ENCODE measurements at regions not wholly inside any gene's neighbourhood (a gene's known extent, or its start where the extent isn't known, plus 50 kb on each side); places are given as distances from the start of the nearest gene placed in this dataset.

DNA sequence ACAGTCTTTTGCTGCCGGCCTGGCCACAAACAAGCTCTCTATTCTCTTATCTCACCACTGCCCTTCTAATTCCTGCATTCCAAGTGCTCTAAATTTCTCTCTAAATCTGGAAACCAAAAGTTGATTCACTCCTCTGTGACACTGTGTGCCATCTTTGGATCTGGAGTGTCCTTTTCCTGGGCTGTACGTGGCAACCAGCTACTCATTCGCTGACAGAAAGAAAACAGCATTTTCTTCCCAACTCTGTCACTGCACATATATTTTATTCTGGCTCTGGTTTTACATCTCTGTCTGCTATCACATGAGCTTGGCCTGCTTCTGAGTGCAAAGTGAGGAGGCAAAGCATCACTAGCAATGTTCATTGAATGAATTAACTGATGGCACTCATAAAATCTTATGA, 397.2 kb upstream of the MAP3K7 start:
- Histone ChIP-seq H3K27ac (ENCODE audit: low read depth in 1 of 2, low read length in 2 of 2) (no peak overlapping the region), H3K9ac (ENCODE audit: low read depth in 1 of 2, low read length in 2 of 2) (no peak overlapping the region), H3K4me1 (ENCODE audit: control insufficient read depth in 4 of 4, insufficient read depth in 4 of 4, low read length in 3 of 4) (no peaks in the 10 kb centered on the region), H3K36me3 (ENCODE audit: control insufficient read depth in 4 of 4, insufficient read depth in 3 of 4, low read depth in 1 of 4, low read length in 3 of 4) (no peaks in the 10 kb centered on the region), H3K27me3 (ENCODE audit: control insufficient read depth in 4 of 4, insufficient read depth in 4 of 4, low read length in 3 of 4) (no peaks in the 10 kb centered on the region), H3K4me3 (ENCODE audit: low read depth in 1 of 3, low read length in 3 of 3) (no peak overlapping the region), H3K9me3 (ENCODE audit: control insufficient read depth in 4 of 4, low read length in 3 of 4) (no peaks in the 10 kb centered on the region)
- WGBS, result 58% methylated on average over 3 of the region's 3 CpGs
- TF ChIP-seq GABPA (IDR thresholded peaks at IDR 0.05 in 1 of 2, conservative IDR thresholded peaks at IDR 0.05 in 1 of 2) (no peak), RXRA (IDR thresholded peaks at IDR 0.05) (no peak), NR2F2 (IDR thresholded peaks at IDR 0.05) (no peak), RAD21 (IDR thresholded peaks at IDR 0.05) (no peak), TAF1 (conservative IDR thresholded peaks at IDR 0.05) (no peak)
- no peak for DNase-seq (ENCODE audit: low spot score)

DNA sequence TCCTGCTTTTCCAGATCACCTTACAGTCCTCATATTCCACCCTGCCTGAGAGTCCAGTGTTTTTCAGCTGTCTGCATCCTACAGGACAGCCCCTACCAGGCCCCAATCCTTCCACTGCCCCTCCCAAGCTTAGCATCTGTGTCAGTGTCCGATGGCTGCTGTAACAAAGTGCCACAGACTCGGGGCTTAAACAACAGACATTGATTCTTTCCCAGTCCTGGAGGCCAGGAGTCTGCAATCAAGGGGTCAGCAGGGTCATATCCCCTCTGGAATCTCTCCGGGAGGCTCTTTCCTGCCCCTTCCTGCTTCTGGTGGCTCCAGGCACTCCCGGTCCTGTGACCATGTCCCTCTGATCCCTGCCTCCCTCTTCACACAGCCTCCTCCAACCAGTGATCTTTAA, 396.6 kb upstream of the MAP3K7 start:
- DNase-seq (ENCODE audit: low spot score), result no peak
- 28% methylated on average over 4 of the region's 4 CpGs for WGBS
- H3K9me3 ChIP-seq (ENCODE audit: control insufficient read depth in 4 of 4, low read length in 3 of 4), result no peaks in the 10 kb centered on the region
- H3K9ac ChIP-seq (ENCODE audit: low read depth in 1 of 2, low read length in 2 of 2), result no peak overlapping the region
- H3K4me3 ChIP-seq (ENCODE audit: low read depth in 1 of 3, low read length in 3 of 3), result no peak overlapping the region
- H3K36me3 ChIP-seq (ENCODE audit: control insufficient read depth in 4 of 4, insufficient read depth in 3 of 4, low read depth in 1 of 4, low read length in 3 of 4), result no peaks in the 10 kb centered on the region
- H3K27me3 ChIP-seq (ENCODE audit: control insufficient read depth in 4 of 4, insufficient read depth in 4 of 4, low read length in 3 of 4), result no peaks in the 10 kb centered on the region
- H3K27ac ChIP-seq (ENCODE audit: low read depth in 1 of 2, low read length in 2 of 2), result no peak overlapping the region
- no peaks in the 10 kb centered on the region for H3K4me1 ChIP-seq (ENCODE audit: control insufficient read depth in 4 of 4, insufficient read depth in 4 of 4, low read length in 3 of 4)
- TF ChIP-seq NR2F2 (IDR thresholded peaks at IDR 0.05) (no peak), FOXA2 (IDR thresholded peaks at IDR 0.05) (no peak), TAF1 (conservative IDR thresholded peaks at IDR 0.05) (no peak), FOXA1 (IDR thresholded peaks at IDR 0.05) (no peak), EGR1 (IDR thresholded peaks at IDR 0.05; ENCODE audit: low read depth in 2 of 2) (no peak), RXRA (IDR thresholded peaks at IDR 0.05) (no peak), GABPA (IDR thresholded peaks at IDR 0.05 in 1 of 2, conservative IDR thresholded peaks at IDR 0.05 in 1 of 2) (no peak), JUND (IDR thresholded peaks at IDR 0.05) (no peak), HNF4G (IDR thresholded peaks at IDR 0.05) (no peak), YY1 (IDR thresholded peaks at IDR 0.05) (no peak), SP1 (IDR thresholded peaks at IDR 0.05) (no peak)
- TF ChIP-seq, protein P1, sequence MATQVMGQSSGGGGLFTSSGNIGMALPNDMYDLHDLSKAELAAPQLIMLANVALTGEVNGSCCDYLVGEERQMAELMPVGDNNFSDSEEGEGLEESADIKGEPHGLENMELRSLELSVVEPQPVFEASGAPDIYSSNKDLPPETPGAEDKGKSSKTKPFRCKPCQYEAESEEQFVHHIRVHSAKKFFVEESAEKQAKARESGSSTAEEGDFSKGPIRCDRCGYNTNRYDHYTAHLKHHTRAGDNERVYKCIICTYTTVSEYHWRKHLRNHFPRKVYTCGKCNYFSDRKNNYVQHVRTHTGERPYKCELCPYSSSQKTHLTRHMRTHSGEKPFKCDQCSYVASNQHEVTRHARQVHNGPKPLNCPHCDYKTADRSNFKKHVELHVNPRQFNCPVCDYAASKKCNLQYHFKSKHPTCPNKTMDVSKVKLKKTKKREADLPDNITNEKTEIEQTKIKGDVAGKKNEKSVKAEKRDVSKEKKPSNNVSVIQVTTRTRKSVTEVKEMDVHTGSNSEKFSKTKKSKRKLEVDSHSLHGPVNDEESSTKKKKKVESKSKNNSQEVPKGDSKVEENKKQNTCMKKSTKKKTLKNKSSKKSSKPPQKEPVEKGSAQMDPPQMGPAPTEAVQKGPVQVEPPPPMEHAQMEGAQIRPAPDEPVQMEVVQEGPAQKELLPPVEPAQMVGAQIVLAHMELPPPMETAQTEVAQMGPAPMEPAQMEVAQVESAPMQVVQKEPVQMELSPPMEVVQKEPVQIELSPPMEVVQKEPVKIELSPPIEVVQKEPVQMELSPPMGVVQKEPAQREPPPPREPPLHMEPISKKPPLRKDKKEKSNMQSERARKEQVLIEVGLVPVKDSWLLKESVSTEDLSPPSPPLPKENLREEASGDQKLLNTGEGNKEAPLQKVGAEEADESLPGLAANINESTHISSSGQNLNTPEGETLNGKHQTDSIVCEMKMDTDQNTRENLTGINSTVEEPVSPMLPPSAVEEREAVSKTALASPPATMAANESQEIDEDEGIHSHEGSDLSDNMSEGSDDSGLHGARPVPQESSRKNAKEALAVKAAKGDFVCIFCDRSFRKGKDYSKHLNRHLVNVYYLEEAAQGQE (IDR thresholded peaks at IDR 0.05), result no peak
- TF ChIP-seq, protein P2, sequence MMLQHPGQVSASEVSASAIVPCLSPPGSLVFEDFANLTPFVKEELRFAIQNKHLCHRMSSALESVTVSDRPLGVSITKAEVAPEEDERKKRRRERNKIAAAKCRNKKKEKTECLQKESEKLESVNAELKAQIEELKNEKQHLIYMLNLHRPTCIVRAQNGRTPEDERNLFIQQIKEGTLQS (IDR thresholded peaks at IDR 0.05), result no peak
- TF ChIP-seq, protein P3, sequence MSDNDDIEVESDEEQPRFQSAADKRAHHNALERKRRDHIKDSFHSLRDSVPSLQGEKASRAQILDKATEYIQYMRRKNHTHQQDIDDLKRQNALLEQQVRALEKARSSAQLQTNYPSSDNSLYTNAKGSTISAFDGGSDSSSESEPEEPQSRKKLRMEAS (IDR thresholded peaks at IDR 0.05), result no peak
- TF ChIP-seq, protein P4, sequence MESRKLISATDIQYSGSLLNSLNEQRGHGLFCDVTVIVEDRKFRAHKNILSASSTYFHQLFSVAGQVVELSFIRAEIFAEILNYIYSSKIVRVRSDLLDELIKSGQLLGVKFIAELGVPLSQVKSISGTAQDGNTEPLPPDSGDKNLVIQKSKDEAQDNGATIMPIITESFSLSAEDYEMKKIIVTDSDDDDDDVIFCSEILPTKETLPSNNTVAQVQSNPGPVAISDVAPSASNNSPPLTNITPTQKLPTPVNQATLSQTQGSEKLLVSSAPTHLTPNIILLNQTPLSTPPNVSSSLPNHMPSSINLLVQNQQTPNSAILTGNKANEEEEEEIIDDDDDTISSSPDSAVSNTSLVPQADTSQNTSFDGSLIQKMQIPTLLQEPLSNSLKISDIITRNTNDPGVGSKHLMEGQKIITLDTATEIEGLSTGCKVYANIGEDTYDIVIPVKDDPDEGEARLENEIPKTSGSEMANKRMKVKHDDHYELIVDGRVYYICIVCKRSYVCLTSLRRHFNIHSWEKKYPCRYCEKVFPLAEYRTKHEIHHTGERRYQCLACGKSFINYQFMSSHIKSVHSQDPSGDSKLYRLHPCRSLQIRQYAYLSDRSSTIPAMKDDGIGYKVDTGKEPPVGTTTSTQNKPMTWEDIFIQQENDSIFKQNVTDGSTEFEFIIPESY (IDR thresholded peaks at IDR 0.05), result no peak

Data from liver (tissue), 7 donors.